ENCODE measurements at regions not wholly inside any gene's neighbourhood (a gene's known extent, or its start where the extent isn't known, plus 50 kb on each side); places are given as distances from the start of the nearest gene placed in this dataset.

DNA sequence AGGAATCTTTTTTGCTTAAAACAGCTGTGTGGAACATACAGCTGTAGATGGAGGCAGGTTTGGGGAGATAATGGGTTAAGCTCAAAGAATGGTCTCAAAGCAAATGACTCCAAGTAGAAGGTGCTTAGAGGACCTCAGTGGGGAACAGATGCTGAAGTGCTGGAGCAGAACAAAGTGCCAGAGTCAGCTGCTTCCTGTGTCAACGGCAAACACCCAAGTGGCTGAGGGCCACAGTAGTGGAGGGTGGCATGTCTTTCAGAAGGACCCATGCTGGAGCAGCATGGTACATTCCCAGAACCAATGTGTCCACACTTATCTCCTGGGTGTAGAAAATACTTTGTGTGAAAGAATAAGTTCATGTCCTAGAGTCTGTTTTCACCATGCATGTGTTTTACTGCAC is 197.5 kb downstream of the CCNG2 start:
- DNase-seq (ENCODE audit: low read depth, low spot score) (no peak), FAIRE-seq (peak; percentile 71)
- TF ChIP-seq EZH2 (IDR thresholded peaks at IDR 0.05; ENCODE audit: low read length): no peak
- TF ChIP-seq, protein P1, sequence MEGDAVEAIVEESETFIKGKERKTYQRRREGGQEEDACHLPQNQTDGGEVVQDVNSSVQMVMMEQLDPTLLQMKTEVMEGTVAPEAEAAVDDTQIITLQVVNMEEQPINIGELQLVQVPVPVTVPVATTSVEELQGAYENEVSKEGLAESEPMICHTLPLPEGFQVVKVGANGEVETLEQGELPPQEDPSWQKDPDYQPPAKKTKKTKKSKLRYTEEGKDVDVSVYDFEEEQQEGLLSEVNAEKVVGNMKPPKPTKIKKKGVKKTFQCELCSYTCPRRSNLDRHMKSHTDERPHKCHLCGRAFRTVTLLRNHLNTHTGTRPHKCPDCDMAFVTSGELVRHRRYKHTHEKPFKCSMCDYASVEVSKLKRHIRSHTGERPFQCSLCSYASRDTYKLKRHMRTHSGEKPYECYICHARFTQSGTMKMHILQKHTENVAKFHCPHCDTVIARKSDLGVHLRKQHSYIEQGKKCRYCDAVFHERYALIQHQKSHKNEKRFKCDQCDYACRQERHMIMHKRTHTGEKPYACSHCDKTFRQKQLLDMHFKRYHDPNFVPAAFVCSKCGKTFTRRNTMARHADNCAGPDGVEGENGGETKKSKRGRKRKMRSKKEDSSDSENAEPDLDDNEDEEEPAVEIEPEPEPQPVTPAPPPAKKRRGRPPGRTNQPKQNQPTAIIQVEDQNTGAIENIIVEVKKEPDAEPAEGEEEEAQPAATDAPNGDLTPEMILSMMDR (optimal IDR thresholded peaks at IDR 0.05 in 1 of 3, IDR thresholded peaks at IDR 0.05 in 1 of 3, conservative IDR thresholded peaks at IDR 0.05 in 1 of 3; ENCODE audit: extremely low read depth in 1 of 3, insufficient read depth in 2 of 3, low read length in 3 of 3): no peak
- no peaks in the 10 kb centered on the region for H3K27me3 ChIP-seq (ENCODE audit: control insufficient read depth, extremely low read depth, insufficient read depth, low read length)
- dilution Hi-C loops (cut with MboI; ENCODE audit: extremely low pct_ligation_motif_present, low sequenced_read_pairs): loop anchor here (25.0 kb wide), 1 partner anchor 117 kb away; no protein-coding TSS in a partner anchor
- no peaks in the 10 kb centered on the region for H3K36me3 ChIP-seq (ENCODE audit: control insufficient read depth in 2 of 2, extremely low read depth in 1 of 2, insufficient read depth in 2 of 2, low read length in 2 of 2)
- H2AFZ ChIP-seq (ENCODE audit: control insufficient read depth, low read length): no peak overlapping the region
- H3K9me3 ChIP-seq (ENCODE audit: control insufficient read depth, low read depth, low read length): no peaks in the 10 kb centered on the region
- no peaks in the 10 kb centered on the region for H3K9me1 ChIP-seq (ENCODE audit: control insufficient read depth, extremely low read depth, insufficient read depth, low read length)
- no peak overlapping the region for H3K4me3 ChIP-seq (ENCODE audit: control insufficient read depth in 2 of 3, extremely low read depth in 1 of 3, insufficient read depth in 2 of 3, low read depth in 1 of 3, low read length in 3 of 3)
- H3K4me1 ChIP-seq (ENCODE audit: control insufficient read depth, extremely low read depth, insufficient read depth, low read length): peaks cover 20% of the 10 kb centered on the region
- H3K4me2 ChIP-seq (ENCODE audit: control insufficient read depth, extremely low read depth, insufficient read depth, low read depth, low read length): no peak overlapping the region
- H3K79me2 ChIP-seq (ENCODE audit: control insufficient read depth, insufficient read depth, low read length): no peaks in the 10 kb centered on the region
- no peaks in the 10 kb centered on the region for H4K20me1 ChIP-seq (ENCODE audit: control insufficient read depth, extremely low read depth, insufficient read depth, low read length)
- H3K9ac ChIP-seq (ENCODE audit: control insufficient read depth, extremely low read depth, insufficient read depth, low read length): no peak overlapping the region
- H3K27ac ChIP-seq (ENCODE audit: control insufficient read depth, insufficient read depth, low read length): no peak overlapping the region

DNA sequence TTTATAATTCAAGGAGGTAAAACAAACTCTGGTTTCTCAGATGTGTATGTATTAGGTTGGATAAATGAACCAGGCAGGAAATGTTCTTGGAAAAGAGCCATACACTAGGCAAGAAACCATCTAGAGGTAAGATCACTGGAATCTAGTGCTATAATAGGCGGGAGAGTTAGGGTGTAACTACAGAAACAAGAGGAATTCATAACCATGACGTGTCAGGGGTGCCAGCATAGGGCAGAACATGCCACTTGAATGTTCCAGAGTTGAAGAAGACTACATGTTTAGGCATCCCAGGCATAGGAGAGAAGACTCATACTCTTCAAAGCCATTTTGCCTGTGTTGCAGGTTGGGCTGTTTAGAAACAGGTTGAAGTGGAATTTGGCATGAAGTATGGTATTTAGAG is 198.7 kb downstream of the CCNG2 start:
- FAIRE-seq: peak; percentile 74
- no peaks in the 10 kb centered on the region for H3K79me2 ChIP-seq (ENCODE audit: control insufficient read depth, insufficient read depth, low read length)
- H3K9ac ChIP-seq (ENCODE audit: control insufficient read depth, extremely low read depth, insufficient read depth, low read length): no peak overlapping the region
- no peak for TF ChIP-seq EZH2 (IDR thresholded peaks at IDR 0.05; ENCODE audit: low read length)
- TF ChIP-seq, protein P1 (optimal IDR thresholded peaks at IDR 0.05 in 1 of 3, IDR thresholded peaks at IDR 0.05 in 1 of 3, conservative IDR thresholded peaks at IDR 0.05 in 1 of 3; ENCODE audit: extremely low read depth in 1 of 3, insufficient read depth in 2 of 3, low read length in 3 of 3): no peak
- no peaks in the 10 kb centered on the region for H3K27me3 ChIP-seq (ENCODE audit: control insufficient read depth, extremely low read depth, insufficient read depth, low read length)
- dilution Hi-C loops (cut with MboI; ENCODE audit: extremely low pct_ligation_motif_present, low sequenced_read_pairs): loop anchor here (25.0 kb wide), 1 partner anchor 118 kb away; no protein-coding TSS in a partner anchor
- no peaks in the 10 kb centered on the region for H3K9me1 ChIP-seq (ENCODE audit: control insufficient read depth, extremely low read depth, insufficient read depth, low read length)
- no peak overlapping the region for H3K4me3 ChIP-seq (ENCODE audit: control insufficient read depth in 2 of 3, extremely low read depth in 1 of 3, insufficient read depth in 2 of 3, low read depth in 1 of 3, low read length in 3 of 3)
- no peak overlapping the region for H3K4me2 ChIP-seq (ENCODE audit: control insufficient read depth, extremely low read depth, insufficient read depth, low read depth, low read length)
- DNase-seq (ENCODE audit: low read depth, low spot score): no peak
- no peak overlapping the region for H2AFZ ChIP-seq (ENCODE audit: control insufficient read depth, low read length)
- no peak overlapping the region for H3K27ac ChIP-seq (ENCODE audit: control insufficient read depth, insufficient read depth, low read length)
- no peaks in the 10 kb centered on the region for H3K9me3 ChIP-seq (ENCODE audit: control insufficient read depth, low read depth, low read length)
- H4K20me1 ChIP-seq (ENCODE audit: control insufficient read depth, extremely low read depth, insufficient read depth, low read length): no peaks in the 10 kb centered on the region
- no peaks in the 10 kb centered on the region for H3K36me3 ChIP-seq (ENCODE audit: control insufficient read depth in 2 of 2, extremely low read depth in 1 of 2, insufficient read depth in 2 of 2, low read length in 2 of 2)
- H3K4me1 ChIP-seq (ENCODE audit: control insufficient read depth, extremely low read depth, insufficient read depth, low read length): peaks cover 10% of the 10 kb centered on the region
